ENCODE measurements at regions not wholly inside any gene's neighbourhood (a gene's known extent, or its start where the extent isn't known, plus 50 kb on each side); places are given as distances from the start of the nearest gene placed in this dataset.

DNA sequence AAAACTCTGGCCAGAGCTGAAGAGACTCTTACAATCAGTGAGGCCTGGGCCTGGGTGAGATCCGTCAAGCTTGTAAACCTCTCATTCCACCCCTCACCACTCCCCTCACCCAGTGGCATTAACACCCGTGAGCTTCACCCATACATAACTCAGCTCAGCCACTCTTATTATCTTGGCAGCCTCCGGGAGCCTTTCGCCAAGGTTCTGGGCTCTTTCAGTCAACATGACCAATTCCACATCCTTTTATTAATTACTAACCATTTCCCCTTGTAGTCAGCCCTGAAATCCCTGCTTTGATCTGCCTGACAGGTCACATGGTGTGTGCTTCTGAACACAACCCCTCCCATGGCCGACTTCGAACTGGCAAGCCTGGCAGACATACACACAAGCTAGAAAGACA lies 134.8 kb downstream of the SETD4 start (continued):
- TF ChIP-seq KAT7 (CRISPR knock-in tag; IDR thresholded peaks at IDR 0.05; ENCODE audit: borderline replicate concordance) (no peak), MAX (IDR thresholded peaks at IDR 0.05) (no peak), IKZF1 (IDR thresholded peaks at IDR 0.05) (no peak), ZBTB46 (CRISPR knock-in tag; IDR thresholded peaks at IDR 0.05; ENCODE audit: borderline replicate concordance) (no peak), ZBTB1 (CRISPR knock-in tag; IDR thresholded peaks at IDR 0.05; ENCODE audit: borderline replicate concordance) (no peak), ZNF678 (CRISPR knock-in tag; IDR thresholded peaks at IDR 0.05) (no peak), ATM (IDR thresholded peaks at IDR 0.05; ENCODE audit: borderline replicate concordance) (no peak), PCBP1 (IDR thresholded peaks at IDR 0.05; ENCODE audit: borderline replicate concordance, low read depth, low read length) (no peak), ATF1 (CRISPR knock-in tag; IDR thresholded peaks at IDR 0.05) (no peak), ZMAT3 (CRISPR knock-in tag; conservative IDR thresholded peaks at IDR 0.05) (no peak), KMT2B (CRISPR knock-in tag; IDR thresholded peaks at IDR 0.05) (no peak), ARID5B (CRISPR knock-in tag; IDR thresholded peaks at IDR 0.05) (no peak), MYPOP (CRISPR knock-in tag; IDR thresholded peaks at IDR 0.05) (no peak), MTF2 (CRISPR knock-in tag; IDR thresholded peaks at IDR 0.05; ENCODE audit: borderline replicate concordance) (no peak), XBP1 (CRISPR knock-in tag; IDR thresholded peaks at IDR 0.05) (no peak), IKZF5 (CRISPR knock-in tag; IDR thresholded peaks at IDR 0.05) (no peak), ZFP36L2 (CRISPR knock-in tag; IDR thresholded peaks at IDR 0.05) (no peak), MED8 (CRISPR knock-in tag; IDR thresholded peaks at IDR 0.05; ENCODE audit: insufficient replicate concordance) (no peak), CREBL2 (CRISPR knock-in tag; IDR thresholded peaks at IDR 0.05; ENCODE audit: borderline replicate concordance) (no peak), TBX3 (IDR thresholded peaks at IDR 0.05; ENCODE audit: borderline replicate concordance) (no peak), ZMYM3 (CRISPR knock-in tag; IDR thresholded peaks at IDR 0.05) (no peak), NCOR1 (IDR thresholded peaks at IDR 0.05; ENCODE audit: borderline replicate concordance, low read length) (no peak)
- TF ChIP-seq, protein P1, sequence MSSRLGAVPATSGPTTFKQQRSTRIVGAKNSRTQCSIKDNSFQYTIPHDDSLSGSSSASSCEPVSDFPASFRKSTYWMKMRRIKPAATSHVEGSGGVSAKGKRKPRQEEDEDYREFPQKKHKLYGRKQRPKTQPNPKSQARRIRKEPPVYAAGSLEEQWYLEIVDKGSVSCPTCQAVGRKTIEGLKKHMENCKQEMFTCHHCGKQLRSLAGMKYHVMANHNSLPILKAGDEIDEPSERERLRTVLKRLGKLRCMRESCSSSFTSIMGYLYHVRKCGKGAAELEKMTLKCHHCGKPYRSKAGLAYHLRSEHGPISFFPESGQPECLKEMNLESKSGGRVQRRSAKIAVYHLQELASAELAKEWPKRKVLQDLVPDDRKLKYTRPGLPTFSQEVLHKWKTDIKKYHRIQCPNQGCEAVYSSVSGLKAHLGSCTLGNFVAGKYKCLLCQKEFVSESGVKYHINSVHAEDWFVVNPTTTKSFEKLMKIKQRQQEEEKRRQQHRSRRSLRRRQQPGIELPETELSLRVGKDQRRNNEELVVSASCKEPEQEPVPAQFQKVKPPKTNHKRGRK (CRISPR knock-in tag; IDR thresholded peaks at IDR 0.05): no peak

All from HepG2 (cell line).